ENCODE measurements at regions not wholly inside any gene's neighbourhood (a gene's known extent, or its start where the extent isn't known, plus 50 kb on each side); places are given as distances from the start of the nearest gene placed in this dataset.
A peak's percentile ranks its signal among the peaks of the same experiment; 100 is the strongest.

GRCh38 chr15:93617443-93617842 lies 528.4 kb upstream of the RGMA start:
- Histone ChIP-seq H3K23ac (ENCODE audit: low read depth, low read length) (no peak overlapping the region), H3K36me3 (ENCODE audit: control insufficient read depth, insufficient read depth, low read length) (no peaks in the 10 kb centered on the region), H3K18ac (ENCODE audit: low read depth, low read length) (no peak overlapping the region), H2AK5ac (ENCODE audit: low read depth, low read length) (no peak overlapping the region), H2BK15ac (ENCODE audit: low read depth, low read length) (no peak overlapping the region), H3K27ac (ENCODE audit: insufficient read depth, low read length) (no peak overlapping the region), H3K14ac (replicated peaks; ENCODE audit: low read depth, low read length) (no peak overlapping the region), H4K20me1 (ENCODE audit: insufficient read depth, low read length) (no peaks in the 10 kb centered on the region), H2BK5ac (ENCODE audit: low read depth, low read length, poor library complexity, severe bottlenecking) (no peak overlapping the region), H4K5ac (ENCODE audit: low read depth, low read length) (no peak overlapping the region), H2BK20ac (ENCODE audit: low read depth, low read length) (no peak overlapping the region), H3K4me3 (ENCODE audit: insufficient read depth, low read depth, low read length) (no peak overlapping the region), H2AK9ac (replicated peaks; ENCODE audit: low read depth, low read length, poor library complexity) (no peak overlapping the region), H3K4ac (ENCODE audit: low read depth, low read length) (no peak overlapping the region), H3K9ac (ENCODE audit: low read depth, low read length) (no peak overlapping the region), H3K4me1 (ENCODE audit: control insufficient read depth, insufficient read depth, low read length) (no peaks in the 10 kb centered on the region), H4K91ac (ENCODE audit: insufficient read depth, low read depth, low read length) (no peak overlapping the region), H3K9me3 (ENCODE audit: control insufficient read depth, insufficient read depth, low read length) (peaks cover 15% of the 10 kb centered on the region), H3K56ac (ENCODE audit: extremely low read depth, insufficient read depth, low read length) (no peak overlapping the region), H3K79me1 (ENCODE audit: low read depth in 1 of 2, low read length in 2 of 2) (no peaks in the 10 kb centered on the region), H3K9me1 (ENCODE audit: insufficient read depth, low read length) (no peaks in the 10 kb centered on the region), H3K4me2 (ENCODE audit: low read depth, low read length) (no peak overlapping the region), H3K27me3 (ENCODE audit: control insufficient read depth, insufficient read depth, low read length) (no peaks in the 10 kb centered on the region), H4K8ac (ENCODE audit: low read depth in 2 of 2, low read length in 2 of 2) (no peak overlapping the region), H2AFZ (replicated peaks; ENCODE audit: low read length, poor library complexity) (peak overlapping the region; percentile 32), H2BK120ac (ENCODE audit: low read depth, low read length) (no peak overlapping the region)
- ATAC-seq (ENCODE audit: low read depth) (no peak), DNase-seq (no peak)
- dilution Hi-C loops (cut with HindIII; ENCODE audit: low sequenced_read_pairs, unreplicated experiment), result no loop called here
- intact Hi-C loops (cut with micrococcal nuclease), result no loop called here
- BruUV-seq (replicated peaks), result no TSS peak
- TF ChIP-seq MAZ (IDR thresholded peaks at IDR 0.05; ENCODE audit: borderline replicate concordance, low read depth, low read length) (no peak), RAD21 (IDR thresholded peaks at IDR 0.05; ENCODE audit: low read length) (no peak), NFE2L2 (IDR thresholded peaks at IDR 0.05; ENCODE audit: low read depth, low read length) (no peak), POLR2A (IDR thresholded peaks at IDR 0.05; ENCODE audit: low read depth, low read length) (no peak), USF2 (IDR thresholded peaks at IDR 0.05; ENCODE audit: low read depth, low read length) (no peak), SMC3 (IDR thresholded peaks at IDR 0.05; ENCODE audit: low read depth, low read length) (no peak), CHD1 (IDR thresholded peaks at IDR 0.05; ENCODE audit: low read depth, low read length) (no peak), FOS (IDR thresholded peaks at IDR 0.05; ENCODE audit: low read depth, low read length) (no peak), CTCF (conservative IDR thresholded peaks at IDR 0.05; ENCODE audit: low read depth, low read length) (no peak), RFX5 (IDR thresholded peaks at IDR 0.05; ENCODE audit: low read depth, low read length) (no peak), CEBPB (IDR thresholded peaks at IDR 0.05; ENCODE audit: low read depth, low read length) (no peak), BHLHE40 (IDR thresholded peaks at IDR 0.05; ENCODE audit: low read depth, low read length) (no peak), MAFK (IDR thresholded peaks at IDR 0.05; ENCODE audit: low read depth, low read length) (no peak), RCOR1 (IDR thresholded peaks at IDR 0.05; ENCODE audit: insufficient replicate concordance, low read length) (no peak)
- CTCF ChIA-PET, result interaction anchor here (0.6 kb wide), 1 partner anchor 157 kb away, joined by 5 read pairs; no protein-coding TSS in a partner anchor
- in situ Hi-C loops (cut with MboI; ENCODE audit: low sequenced_read_pairs), result no loop called here
- POLR2A ChIA-PET (ENCODE audit: unreplicated experiment), result interaction anchor here (0.7 kb wide), 1 partner anchor 165 kb away, joined by 3 read pairs; no protein-coding TSS in a partner anchor
